IPS-18a (cell line): ENCODE measurements at regions not wholly inside any gene's neighbourhood (a gene's known extent, or its start where the extent isn't known, plus 50 kb on each side); places are given as distances from the start of the nearest gene placed in this dataset.
"Not testable (repeated sequence)": the region's sequence is repeated elsewhere in the genome, so short reads cannot be mapped to it uniquely, and the experiment has no call there.

Source experiments
- H3K27ac ChIP-seq: one replicate; pipeline ENCODE4 v1.5.1; 2013; ENCODE audit warnings: low read length
- H3K27me3 ChIP-seq: one replicate; pipeline ENCODE4 v1.6.1; 2013; ENCODE audit warnings: mild to moderate bottlenecking, low read length; ENCODE audit not compliant: control insufficient read depth, insufficient read depth
- H3K36me3 ChIP-seq: one replicate; pipeline ENCODE4 v1.6.1; 2013; ENCODE audit warnings: low read depth, low read length; ENCODE audit not compliant: control insufficient read depth
- H3K4me1 ChIP-seq: one replicate; pipeline ENCODE4 v1.6.1; 2013; ENCODE audit warnings: low read depth, low read length; ENCODE audit not compliant: control insufficient read depth
- H3K4me3 ChIP-seq: one replicate; pipeline ENCODE4 v1.5.1; 2013; ENCODE audit warnings: low read length
- H3K9ac ChIP-seq: one replicate; pipeline ENCODE4 v1.6.1; 2013; ENCODE audit warnings: mild to moderate bottlenecking, low read length, moderate library complexity
- H3K9me3 ChIP-seq: one replicate; pipeline ENCODE4 v1.6.1; 2013; ENCODE audit warnings: low read depth, low read length; ENCODE audit not compliant: control insufficient read depth

DNA sequence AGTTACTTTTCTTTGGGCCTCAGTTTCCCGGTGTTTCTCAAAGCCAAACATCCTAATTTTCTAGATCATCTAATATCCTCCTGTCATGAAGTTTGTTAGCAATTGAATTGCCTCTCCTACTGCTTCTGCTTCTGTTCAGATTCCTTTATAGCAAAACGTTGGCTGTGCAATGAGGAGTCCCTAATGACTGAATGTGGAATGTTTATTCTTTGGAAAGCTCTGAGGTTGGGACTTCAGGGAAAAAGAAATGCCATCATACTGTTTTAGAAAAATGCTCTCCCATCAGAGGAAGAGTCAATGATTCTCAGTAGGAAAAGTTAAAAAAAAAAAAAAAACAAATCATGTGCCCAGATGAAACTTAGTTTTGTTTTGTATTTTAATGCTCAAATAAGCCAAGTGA is 268.7 kb upstream of the PAPPA start:
- Histone ChIP-seq H3K9ac (no peak overlapping the region), H3K9me3 (no peaks in the 10 kb centered on the region), H3K36me3 (no peaks in the 10 kb centered on the region), H3K4me1 (no peaks in the 10 kb centered on the region), H3K4me3 (no peak overlapping the region), H3K27me3 (no peaks in the 10 kb centered on the region), H3K27ac (no peak overlapping the region)

DNA sequence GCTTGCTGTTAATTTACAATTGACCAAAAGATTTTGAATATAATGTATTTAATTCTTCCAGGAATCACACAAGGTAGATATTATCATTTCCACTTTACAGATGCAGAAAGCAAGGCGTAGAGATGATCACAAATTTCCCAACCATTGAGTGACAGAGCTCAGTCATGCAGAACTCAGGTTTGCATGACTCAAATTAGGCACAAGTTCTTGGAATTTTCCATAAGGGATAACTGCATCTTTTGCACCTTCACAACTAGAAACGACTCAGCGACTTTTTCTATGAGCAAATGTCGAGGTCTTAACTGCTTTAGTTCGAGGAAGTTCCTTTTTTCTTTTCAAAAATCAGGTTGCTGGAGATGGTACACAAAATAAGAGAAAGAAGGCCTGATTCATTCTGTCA is 265.5 kb upstream of the PAPPA start:
- Histone ChIP-seq H3K27ac (no peak overlapping the region), H3K4me1 (no peaks in the 10 kb centered on the region), H3K27me3 (no peaks in the 10 kb centered on the region), H3K9me3 (no peaks in the 10 kb centered on the region), H3K36me3 (no peaks in the 10 kb centered on the region), H3K4me3 (no peak overlapping the region), H3K9ac (no peak overlapping the region)

DNA sequence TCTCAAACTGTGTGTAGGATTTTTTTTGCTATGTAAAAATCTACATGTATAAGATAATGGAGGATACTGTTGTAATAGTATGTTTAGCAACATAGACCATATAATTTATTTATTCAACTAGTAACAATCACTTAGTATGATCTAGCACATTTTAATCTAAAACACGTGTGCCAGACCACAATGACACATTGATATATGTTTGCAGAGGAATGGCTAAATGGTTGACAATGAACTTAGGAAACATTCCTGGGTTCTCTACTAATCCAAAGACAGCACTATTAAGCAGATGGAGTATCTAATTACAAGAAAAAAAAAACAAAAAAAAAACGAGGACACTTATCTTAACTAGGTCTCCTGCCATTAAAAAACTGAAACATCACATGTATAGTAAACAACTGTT is 261.7 kb upstream of the PAPPA start:
- Histone ChIP-seq H3K9me3 (no peaks in the 10 kb centered on the region), H3K4me1 (no peaks in the 10 kb centered on the region), H3K36me3 (no peaks in the 10 kb centered on the region), H3K27me3 (no peaks in the 10 kb centered on the region), H3K27ac (no peak overlapping the region), H3K9ac (no peak overlapping the region), H3K4me3 (no peak overlapping the region)

DNA sequence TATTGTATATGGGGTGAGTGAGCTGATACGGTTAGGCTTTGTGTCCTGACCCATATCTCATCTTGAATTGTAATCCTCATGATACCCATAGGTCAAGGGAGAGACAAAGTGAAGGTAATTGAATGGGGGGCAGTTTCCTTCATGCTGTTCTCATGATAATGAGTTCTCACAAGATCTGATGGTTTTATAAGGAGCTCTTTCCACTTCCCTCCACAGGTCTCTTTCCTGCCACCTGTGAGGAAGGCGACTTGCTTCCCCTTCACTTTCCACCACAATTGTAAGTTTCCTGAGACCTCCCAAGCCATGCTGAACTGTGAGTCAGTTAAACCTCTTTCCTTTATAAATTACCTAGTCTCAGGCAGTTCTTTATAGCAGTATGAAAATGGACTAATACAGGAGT is 255.1 kb upstream of the PAPPA start:
- H3K27ac ChIP-seq, H3K4me3 ChIP-seq, H3K4me1 ChIP-seq, H3K27me3 ChIP-seq, H3K9ac ChIP-seq, H3K9me3 ChIP-seq, H3K36me3 ChIP-seq: not testable (repeated sequence)

DNA sequence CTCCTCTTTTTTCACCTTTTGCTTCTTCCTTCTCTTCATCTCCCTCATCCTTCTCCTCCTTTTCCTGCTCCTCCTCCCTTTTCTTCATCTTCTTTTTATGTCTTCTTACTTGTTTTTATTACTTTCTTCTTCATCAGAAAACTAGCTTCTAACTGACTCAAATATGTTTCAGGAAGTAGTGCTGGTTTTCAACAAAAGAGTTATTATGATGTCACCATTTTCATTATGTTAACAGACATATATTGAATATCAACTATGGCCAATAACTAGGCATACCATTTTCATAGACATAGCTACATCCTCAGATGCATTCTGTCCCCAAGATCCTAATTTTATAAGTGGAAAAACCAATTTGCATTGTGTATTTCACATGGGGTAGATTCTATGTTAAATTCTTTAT is 252.9 kb upstream of the PAPPA start:
- H3K36me3 ChIP-seq, result no peaks in the 10 kb centered on the region
- H3K9me3 ChIP-seq, result no peaks in the 10 kb centered on the region
- H3K27ac ChIP-seq, result no peak overlapping the region
- no peaks in the 10 kb centered on the region for H3K27me3 ChIP-seq
- H3K4me1 ChIP-seq, result peaks cover 9% of the 10 kb centered on the region
- no peak overlapping the region for H3K4me3 ChIP-seq
- H3K9ac ChIP-seq, result no peak overlapping the region

DNA sequence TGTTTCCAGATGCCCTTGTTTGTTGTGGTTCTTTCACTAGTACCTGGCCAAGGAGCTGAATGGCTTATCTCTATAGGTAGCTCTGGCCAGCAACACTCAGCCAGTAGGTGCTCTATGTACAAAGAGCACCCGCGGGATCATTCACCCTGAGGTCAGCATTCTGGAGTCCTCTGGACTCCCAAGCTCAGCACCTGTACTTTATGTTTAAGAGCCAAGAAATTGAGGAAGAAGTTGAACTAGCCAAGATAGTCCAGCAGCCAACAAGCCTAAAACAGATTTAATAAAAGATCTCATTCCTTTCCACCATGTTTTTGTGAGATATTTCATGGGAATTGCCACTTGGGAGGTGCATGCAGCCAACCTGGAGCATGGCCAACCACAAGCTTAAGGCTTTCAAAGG is 242.6 kb upstream of the PAPPA start:
- Histone ChIP-seq H3K4me1 (no peaks in the 10 kb centered on the region), H3K9ac (no peak overlapping the region), H3K27ac (no peak overlapping the region), H3K36me3 (no peaks in the 10 kb centered on the region), H3K27me3 (no peaks in the 10 kb centered on the region), H3K9me3 (no peaks in the 10 kb centered on the region), H3K4me3 (no peak overlapping the region)

DNA sequence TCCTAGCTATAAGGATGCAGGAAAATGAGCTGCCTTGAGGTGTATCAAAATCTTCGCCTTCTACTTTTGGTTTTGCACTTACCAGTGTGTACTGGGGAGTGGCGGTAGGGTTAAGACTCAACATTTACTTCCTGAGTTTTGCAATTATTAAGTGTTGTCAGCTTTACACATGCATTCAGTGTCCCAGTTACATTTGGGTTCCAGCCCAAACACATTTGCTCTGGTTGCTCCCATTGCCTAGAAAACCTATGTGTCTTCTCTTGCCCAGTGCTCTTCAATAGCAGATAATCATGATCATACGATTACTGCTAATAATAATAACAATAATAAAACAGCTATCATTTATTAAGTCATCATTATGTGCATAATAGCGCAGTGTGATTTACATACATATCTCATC is 241.5 kb upstream of the PAPPA start:
- Histone ChIP-seq H3K27me3 (no peaks in the 10 kb centered on the region), H3K36me3 (no peaks in the 10 kb centered on the region), H3K9me3 (no peaks in the 10 kb centered on the region), H3K4me3 (no peak overlapping the region), H3K9ac (no peak overlapping the region), H3K4me1 (no peaks in the 10 kb centered on the region), H3K27ac (no peak overlapping the region)

DNA sequence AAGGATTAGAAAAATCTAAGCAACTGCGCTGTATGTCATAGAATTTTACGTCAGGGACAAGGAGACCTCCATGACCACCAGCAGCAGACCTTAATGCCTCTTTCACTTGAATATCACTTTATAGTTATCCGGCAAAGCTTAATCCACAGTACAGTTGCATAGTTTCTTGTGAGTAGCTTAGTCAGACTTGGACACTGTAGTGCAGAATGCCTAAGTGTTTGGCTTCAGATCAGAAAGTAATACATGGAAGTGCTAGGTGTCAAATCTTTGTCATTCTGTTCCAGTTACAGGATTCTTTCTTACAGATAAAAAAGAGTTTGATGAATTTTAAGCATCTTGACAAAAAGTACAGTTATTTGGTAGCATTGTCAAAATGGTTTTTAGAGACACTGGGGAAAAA is 239.9 kb upstream of the PAPPA start:
- Histone ChIP-seq H3K27ac (no peak overlapping the region), H3K9me3 (no peaks in the 10 kb centered on the region), H3K4me3 (no peak overlapping the region), H3K4me1 (no peaks in the 10 kb centered on the region), H3K36me3 (no peaks in the 10 kb centered on the region), H3K27me3 (no peaks in the 10 kb centered on the region), H3K9ac (no peak overlapping the region)

DNA sequence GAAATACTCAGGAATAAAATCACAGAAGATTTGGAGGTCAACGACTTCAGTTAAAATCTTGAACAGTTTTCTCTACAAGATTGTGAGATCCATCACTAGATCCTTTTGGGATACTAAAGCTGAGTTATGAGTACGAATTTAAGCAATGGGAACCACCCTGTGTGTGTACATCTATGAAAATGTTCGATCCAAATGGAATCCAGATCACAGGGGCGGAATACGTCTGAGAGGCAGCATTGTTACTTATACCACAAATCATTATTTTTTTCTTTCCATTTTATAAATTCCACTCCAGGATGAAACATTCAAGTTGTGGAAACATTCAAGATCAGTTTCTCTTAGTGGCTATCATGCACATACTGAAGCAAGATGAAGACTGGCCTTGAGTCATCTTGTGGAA is 239.3 kb upstream of the PAPPA start:
- no peak overlapping the region for H3K27ac ChIP-seq
- no peak overlapping the region for H3K9ac ChIP-seq

DNA sequence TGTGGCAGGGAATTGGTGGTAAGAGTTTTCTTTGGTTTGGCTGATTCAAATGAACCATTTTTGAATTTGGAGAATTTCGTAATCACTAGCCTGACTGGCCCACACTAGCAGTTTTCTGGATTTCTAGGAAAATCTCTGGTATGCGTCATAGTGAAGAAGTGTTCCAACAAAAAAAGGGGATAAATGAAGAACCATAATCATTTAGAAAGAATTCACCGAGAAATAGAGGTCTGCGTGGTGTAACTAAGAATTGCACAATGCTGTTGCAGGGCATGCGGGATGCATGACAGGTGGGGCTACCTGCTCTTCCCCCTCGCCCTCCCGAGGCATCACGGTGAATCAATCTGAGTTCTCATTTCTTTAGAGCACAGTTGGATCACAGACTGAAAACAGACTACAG is 232.3 kb upstream of the PAPPA start:
- H3K9me3 ChIP-seq, result no peaks in the 10 kb centered on the region
- no peaks in the 10 kb centered on the region for H3K4me1 ChIP-seq
- no peak overlapping the region for H3K9ac ChIP-seq
- H3K27me3 ChIP-seq, result no peaks in the 10 kb centered on the region
- no peaks in the 10 kb centered on the region for H3K36me3 ChIP-seq
- no peak overlapping the region for H3K4me3 ChIP-seq
- no peak overlapping the region for H3K27ac ChIP-seq

More for the DNA sequence above, 239.3 kb upstream of the PAPPA start:
- Histone ChIP-seq H3K36me3 (no peaks in the 10 kb centered on the region), H3K27me3 (no peaks in the 10 kb centered on the region), H3K9me3 (no peaks in the 10 kb centered on the region), H3K4me1 (no peaks in the 10 kb centered on the region), H3K4me3 (no peak overlapping the region)

DNA sequence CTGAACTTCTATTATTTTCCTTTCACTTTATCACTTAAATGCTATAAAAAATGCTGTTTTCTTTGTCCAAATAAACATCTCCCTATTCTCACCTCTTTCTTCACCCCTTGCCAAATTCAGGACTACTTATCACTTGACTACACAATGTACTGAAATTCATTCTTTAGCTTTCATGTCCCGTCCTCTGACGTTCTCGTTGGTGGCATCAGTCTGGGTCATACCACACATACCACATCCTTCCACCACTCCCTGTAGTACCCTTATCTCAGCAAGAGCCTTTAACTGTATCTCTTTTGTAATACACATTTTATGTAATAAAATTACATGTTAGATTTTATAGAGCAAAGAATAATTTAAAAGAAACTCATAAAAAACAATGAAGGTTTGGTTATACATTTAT is 231.1 kb upstream of the PAPPA start:
- H3K27ac ChIP-seq, result no peak overlapping the region
- H3K9ac ChIP-seq, result no peak overlapping the region
- no peaks in the 10 kb centered on the region for H3K36me3 ChIP-seq
- no peak overlapping the region for H3K4me3 ChIP-seq
- no peaks in the 10 kb centered on the region for H3K27me3 ChIP-seq
- no peaks in the 10 kb centered on the region for H3K9me3 ChIP-seq
- no peaks in the 10 kb centered on the region for H3K4me1 ChIP-seq

DNA sequence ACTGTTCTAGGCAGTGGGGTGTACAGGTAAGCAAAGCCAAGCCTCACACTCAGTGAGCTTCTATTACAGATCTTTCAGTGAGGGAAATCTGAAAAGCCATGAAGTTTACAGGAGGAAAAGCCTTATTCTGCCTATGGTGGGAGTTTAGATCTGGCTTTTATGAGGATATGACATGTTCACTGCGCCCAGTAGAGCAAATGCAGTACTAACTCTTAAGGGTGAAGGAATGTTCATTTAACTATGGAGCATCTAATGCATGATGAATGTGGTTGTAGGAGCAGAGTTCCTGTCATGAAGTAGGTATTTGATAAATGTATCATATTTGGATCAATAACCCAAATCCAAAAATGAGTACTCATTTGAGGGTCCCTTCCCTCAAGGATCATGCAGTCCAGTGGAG is 230.2 kb upstream of the PAPPA start:
- H3K36me3 ChIP-seq, result no peaks in the 10 kb centered on the region
- H3K4me3 ChIP-seq, result no peak overlapping the region
- no peaks in the 10 kb centered on the region for H3K9me3 ChIP-seq
- no peaks in the 10 kb centered on the region for H3K4me1 ChIP-seq
- no peaks in the 10 kb centered on the region for H3K27me3 ChIP-seq
- no peak overlapping the region for H3K9ac ChIP-seq
- H3K27ac ChIP-seq, result no peak overlapping the region
